ENCODE measurements at regions not wholly inside any gene's neighbourhood (a gene's known extent, or its start where the extent isn't known, plus 50 kb on each side); places are given as distances from the start of the nearest gene placed in this dataset.

DNA sequence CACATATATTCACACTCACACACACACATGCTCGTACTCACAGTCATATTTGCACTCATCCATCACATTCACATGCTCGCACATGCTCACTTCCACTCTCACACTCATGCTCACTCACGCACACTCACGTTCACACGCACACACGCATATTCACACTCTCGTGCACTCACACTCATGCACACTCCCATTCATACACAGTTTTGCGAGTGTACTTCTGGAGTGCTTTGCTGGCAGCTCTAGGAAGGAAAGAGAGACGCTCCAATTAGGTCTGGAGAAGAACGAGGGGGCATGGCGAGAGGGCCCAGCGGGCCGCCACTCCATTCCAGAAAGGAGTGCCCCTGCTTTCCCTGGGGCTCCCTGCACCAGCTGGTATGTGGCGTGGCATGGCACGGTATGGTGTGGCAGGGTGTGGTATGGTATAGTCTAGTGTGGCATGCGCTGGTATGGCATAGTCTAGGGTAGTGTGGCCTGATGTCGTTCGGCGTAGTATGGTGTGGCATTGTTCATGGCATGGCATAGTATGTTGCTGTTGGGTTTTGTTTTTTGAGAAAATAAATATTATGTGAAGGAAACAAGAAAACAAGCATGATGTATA lies 216.8 kb upstream of the CDYL start:
- Histone ChIP-seq H3K9ac (ENCODE audit: low read length) (no peak overlapping the region), H3K27me3 (ENCODE audit: control insufficient read depth, insufficient read depth, low read length) (no peaks in the 10 kb centered on the region), H3K4me3 (ENCODE audit: low read depth, low read length) (no peak overlapping the region), H3K9me3 (ENCODE audit: control insufficient read depth, insufficient read depth, low read depth, low read length) (no peaks in the 10 kb centered on the region), H3K27ac (ENCODE audit: low read depth, low read length) (no peak overlapping the region), H3K4me1 (ENCODE audit: control insufficient read depth, insufficient read depth, low read length) (no peaks in the 10 kb centered on the region), H3K36me3 (ENCODE audit: control insufficient read depth, insufficient read depth, low read length) (no peaks in the 10 kb centered on the region)

GRCh38 chr6:4554645-4555044 lies 221.6 kb upstream of the CDYL start:
- Histone ChIP-seq H3K4me1 (ENCODE audit: control insufficient read depth, insufficient read depth, low read length) (no peaks in the 10 kb centered on the region), H3K27ac (ENCODE audit: low read depth, low read length) (no peak overlapping the region), H3K36me3 (ENCODE audit: control insufficient read depth, insufficient read depth, low read length) (no peaks in the 10 kb centered on the region), H3K9me3 (ENCODE audit: control insufficient read depth, insufficient read depth, low read depth, low read length) (no peaks in the 10 kb centered on the region), H3K4me3 (ENCODE audit: low read depth, low read length) (no peak overlapping the region), H3K27me3 (ENCODE audit: control insufficient read depth, insufficient read depth, low read length) (peaks cover 4% of the 10 kb centered on the region; the same call in 1 of the 2 replicates), H3K9ac (ENCODE audit: low read length) (no peak overlapping the region)

- Histone ChIP-seq H3K36me3 (ENCODE audit: control insufficient read depth, insufficient read depth, low read length) (no peaks in the 10 kb centered on the region), H3K27me3 (ENCODE audit: control insufficient read depth, insufficient read depth, low read length) (peaks cover 4% of the 10 kb centered on the region; the same call in 1 of the 2 replicates), H3K9ac (ENCODE audit: low read length) (no peak overlapping the region), H3K27ac (ENCODE audit: low read depth, low read length) (no peak overlapping the region), H3K4me1 (ENCODE audit: control insufficient read depth, insufficient read depth, low read length) (no peaks in the 10 kb centered on the region), H3K4me3 (ENCODE audit: low read depth, low read length) (no peak overlapping the region), H3K9me3 (ENCODE audit: control insufficient read depth, insufficient read depth, low read depth, low read length) (no peaks in the 10 kb centered on the region)
Measured at GRCh38 chr6:4553387-4553786, 222.8 kb upstream of the CDYL start.

GRCh38 chr6:4550227-4550597 lies 226.0 kb upstream of the CDYL start:
- H3K27me3 ChIP-seq (ENCODE audit: control insufficient read depth, insufficient read depth, low read length): peaks cover 4% of the 10 kb centered on the region; the same call in 1 of the 2 replicates
- no peaks in the 10 kb centered on the region for H3K4me1 ChIP-seq (ENCODE audit: control insufficient read depth, insufficient read depth, low read length)
- H3K9me3 ChIP-seq (ENCODE audit: control insufficient read depth, insufficient read depth, low read depth, low read length): no peaks in the 10 kb centered on the region
- no peak overlapping the region for H3K4me3 ChIP-seq (ENCODE audit: low read depth, low read length)
- H3K36me3 ChIP-seq (ENCODE audit: control insufficient read depth, insufficient read depth, low read length): no peaks in the 10 kb centered on the region
- no peak overlapping the region for H3K27ac ChIP-seq (ENCODE audit: low read depth, low read length)
- no peak overlapping the region for H3K9ac ChIP-seq (ENCODE audit: low read length)

GRCh38 chr6:4549556-4550226 lies 226.5 kb upstream of the CDYL start:
- no peak overlapping the region for H3K4me3 ChIP-seq (ENCODE audit: low read depth, low read length)
- no peak overlapping the region for H3K27ac ChIP-seq (ENCODE audit: low read depth, low read length)
- no peak overlapping the region for H3K9ac ChIP-seq (ENCODE audit: low read length)
- no peaks in the 10 kb centered on the region for H3K36me3 ChIP-seq (ENCODE audit: control insufficient read depth, insufficient read depth, low read length)
- H3K9me3 ChIP-seq (ENCODE audit: control insufficient read depth, insufficient read depth, low read depth, low read length): no peaks in the 10 kb centered on the region
- H3K4me1 ChIP-seq (ENCODE audit: control insufficient read depth, insufficient read depth, low read length): no peaks in the 10 kb centered on the region
- peaks cover 4% of the 10 kb centered on the region; the same call in 1 of the 2 replicates for H3K27me3 ChIP-seq (ENCODE audit: control insufficient read depth, insufficient read depth, low read length)

GRCh38 chr6:4545893-4546292 lies 230.3 kb upstream of the CDYL start:
- Histone ChIP-seq H3K36me3 (ENCODE audit: control insufficient read depth, insufficient read depth, low read length) (no peaks in the 10 kb centered on the region), H3K9me3 (ENCODE audit: control insufficient read depth, insufficient read depth, low read depth, low read length) (0 out of 2 replicates have a peak, but pooled peaks cover 3% of the 10 kb centered on the region), H3K27me3 (ENCODE audit: control insufficient read depth, insufficient read depth, low read length) (no peaks in the 10 kb centered on the region), H3K27ac (ENCODE audit: low read depth, low read length) (no peak overlapping the region), H3K4me1 (ENCODE audit: control insufficient read depth, insufficient read depth, low read length) (no peaks in the 10 kb centered on the region), H3K4me3 (ENCODE audit: low read depth, low read length) (no peak overlapping the region), H3K9ac (ENCODE audit: low read length) (no peak overlapping the region)

DNA sequence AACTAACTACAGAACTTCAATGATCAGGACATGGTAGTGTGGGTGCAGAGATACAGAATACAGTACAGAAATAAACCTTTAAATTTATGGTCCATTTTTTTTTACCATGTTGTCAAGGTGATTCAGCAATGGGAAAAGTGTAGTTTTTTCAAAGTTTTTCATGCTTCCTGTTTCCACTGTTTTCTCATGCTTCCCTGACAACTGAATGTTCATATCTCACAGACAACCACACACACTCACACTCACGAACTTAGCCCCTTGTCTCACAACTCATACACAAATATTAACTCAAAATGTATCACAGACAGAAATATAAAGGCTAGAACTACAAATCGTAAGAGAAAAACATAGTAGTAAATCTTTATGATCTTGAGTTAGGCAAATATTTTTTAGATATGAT lies 232.6 kb upstream of the CDYL start:
- no peak overlapping the region for H3K27ac ChIP-seq (ENCODE audit: low read depth, low read length)
- H3K27me3 ChIP-seq (ENCODE audit: control insufficient read depth, insufficient read depth, low read length): no peaks in the 10 kb centered on the region
- no peaks in the 10 kb centered on the region for H3K4me1 ChIP-seq (ENCODE audit: control insufficient read depth, insufficient read depth, low read length)
- H3K9ac ChIP-seq (ENCODE audit: low read length): no peak overlapping the region
- H3K9me3 ChIP-seq (ENCODE audit: control insufficient read depth, insufficient read depth, low read depth, low read length): 0 out of 2 replicates have a peak, but pooled peaks cover 3% of the 10 kb centered on the region
- no peaks in the 10 kb centered on the region for H3K36me3 ChIP-seq (ENCODE audit: control insufficient read depth, insufficient read depth, low read length)
- H3K4me3 ChIP-seq (ENCODE audit: low read depth, low read length): no peak overlapping the region

DNA sequence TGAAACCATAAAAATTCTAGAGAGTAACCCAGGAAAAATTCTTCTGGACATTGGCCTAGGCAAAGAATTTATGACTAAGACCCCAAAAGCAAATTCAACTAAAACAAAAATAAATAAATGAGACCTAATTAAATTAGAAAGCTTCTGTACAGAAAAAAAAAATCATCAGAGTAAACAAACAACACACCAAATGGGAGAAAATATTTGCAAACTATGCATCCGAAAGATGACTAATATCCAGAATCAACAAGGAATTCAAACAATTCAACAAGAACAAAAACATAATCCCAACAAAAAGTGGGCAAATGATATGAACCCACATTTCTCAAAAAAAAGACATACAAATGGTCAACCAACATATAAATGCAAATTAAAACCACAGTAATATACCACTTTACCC lies 242.6 kb upstream of the CDYL start:
- no peaks in the 10 kb centered on the region for H3K9me3 ChIP-seq (ENCODE audit: control insufficient read depth, insufficient read depth, low read depth, low read length)
- no peaks in the 10 kb centered on the region for H3K27me3 ChIP-seq (ENCODE audit: control insufficient read depth, insufficient read depth, low read length)
- H3K36me3 ChIP-seq (ENCODE audit: control insufficient read depth, insufficient read depth, low read length): no peaks in the 10 kb centered on the region
- H3K4me3 ChIP-seq (ENCODE audit: low read depth, low read length): no peak overlapping the region
- no peaks in the 10 kb centered on the region; the same call in 1 of the 2 replicates for H3K4me1 ChIP-seq (ENCODE audit: control insufficient read depth, insufficient read depth, low read length)
- no peak overlapping the region for H3K9ac ChIP-seq (ENCODE audit: low read length)
- no peak overlapping the region for H3K27ac ChIP-seq (ENCODE audit: low read depth, low read length)

- H3K4me3 ChIP-seq (ENCODE audit: low read depth, low read length): no peak overlapping the region
- no peaks in the 10 kb centered on the region for H3K27me3 ChIP-seq (ENCODE audit: control insufficient read depth, insufficient read depth, low read length)
- H3K4me1 ChIP-seq (ENCODE audit: control insufficient read depth, insufficient read depth, low read length): no peaks in the 10 kb centered on the region; the same call in 1 of the 2 replicates
- H3K9me3 ChIP-seq (ENCODE audit: control insufficient read depth, insufficient read depth, low read depth, low read length): no peaks in the 10 kb centered on the region
- no peak overlapping the region for H3K9ac ChIP-seq (ENCODE audit: low read length)
- H3K27ac ChIP-seq (ENCODE audit: low read depth, low read length): no peak overlapping the region
- H3K36me3 ChIP-seq (ENCODE audit: control insufficient read depth, insufficient read depth, low read length): no peaks in the 10 kb centered on the region
Measured at GRCh38 chr6:4531406-4531805, 244.8 kb upstream of the CDYL start.

DNA sequence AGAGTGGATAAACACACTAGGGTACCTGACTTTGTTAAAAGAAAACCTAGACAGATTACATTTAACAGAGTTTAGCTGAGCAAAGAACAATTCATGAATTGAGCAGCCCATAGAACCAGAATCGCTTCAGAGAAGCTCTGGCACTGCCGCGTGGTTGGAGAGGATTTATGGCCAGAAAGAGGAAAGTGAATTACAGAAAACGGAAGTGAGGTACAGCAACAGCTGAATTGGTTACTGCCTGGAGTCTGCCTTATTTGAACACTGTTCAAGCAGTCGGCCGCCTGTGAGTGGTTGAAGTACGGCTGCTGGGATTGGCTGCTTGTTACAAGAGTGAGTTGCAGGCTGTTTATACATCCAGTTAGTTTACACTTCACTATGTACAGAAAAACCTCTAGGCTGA lies 253.8 kb upstream of the CDYL start:
- Histone ChIP-seq H3K36me3 (ENCODE audit: control insufficient read depth, insufficient read depth, low read length) (no peaks in the 10 kb centered on the region), H3K9ac (ENCODE audit: low read length) (no peak overlapping the region), H3K27me3 (ENCODE audit: control insufficient read depth, insufficient read depth, low read length) (no peaks in the 10 kb centered on the region), H3K9me3 (ENCODE audit: control insufficient read depth, insufficient read depth, low read depth, low read length) (no peaks in the 10 kb centered on the region), H3K4me1 (ENCODE audit: control insufficient read depth, insufficient read depth, low read length) (no peaks in the 10 kb centered on the region), H3K4me3 (ENCODE audit: low read depth, low read length) (no peak overlapping the region), H3K27ac (ENCODE audit: low read depth, low read length) (no peak overlapping the region)

GRCh38 chr6:4521070-4521469 lies 255.1 kb upstream of the CDYL start:
- H3K4me1 ChIP-seq (ENCODE audit: control insufficient read depth, insufficient read depth, low read length): no peaks in the 10 kb centered on the region
- H3K36me3 ChIP-seq (ENCODE audit: control insufficient read depth, insufficient read depth, low read length): no peaks in the 10 kb centered on the region
- no peak overlapping the region for H3K27ac ChIP-seq (ENCODE audit: low read depth, low read length)

More at GRCh38 chr6:4521070-4521469, 255.1 kb upstream of the CDYL start:
- H3K9ac ChIP-seq (ENCODE audit: low read length): no peak overlapping the region
- H3K27me3 ChIP-seq (ENCODE audit: control insufficient read depth, insufficient read depth, low read length): no peaks in the 10 kb centered on the region
- H3K4me3 ChIP-seq (ENCODE audit: low read depth, low read length): no peak overlapping the region
- no peaks in the 10 kb centered on the region for H3K9me3 ChIP-seq (ENCODE audit: control insufficient read depth, insufficient read depth, low read depth, low read length)

Measured in HUES6 (cell line).